ENCODE measurements at regions not wholly inside any gene's neighbourhood (a gene's known extent, or its start where the extent isn't known, plus 50 kb on each side); places are given as distances from the start of the nearest gene placed in this dataset.

GRCh38 chr18:1999387-1999786 is 571.9 kb downstream of the METTL4 start:
- TF ChIP-seq CTCF (IDR thresholded peaks at IDR 0.05) (no peak), EP300 (IDR thresholded peaks at IDR 0.05) (no peak), POLR2A (IDR thresholded peaks at IDR 0.05) (no peak)

Measured in sigmoid colon (tissue), 4 donors.